GM12891 (cell line): ENCODE measurements at regions not wholly inside any gene's neighbourhood (a gene's known extent, or its start where the extent isn't known, plus 50 kb on each side); places are given as distances from the start of the nearest gene placed in this dataset.

ENCODE experiments used
- PAX5 ChIP-seq: IDR thresholded peaks from 2 replicates; pipeline ENCODE4 v1.6.1; 2011; ENCODE audit warnings: low read length, moderate library complexity, mild to moderate bottlenecking; ENCODE audit not compliant: insufficient read depth, severe bottlenecking
- POLR2A ChIP-seq: IDR thresholded peaks from 2 replicates; pipeline ENCODE4 v1.6.1; 2011; ENCODE audit warnings: low read depth, low read length, control low read depth
- POLR2AphosphoS5 ChIP-seq: IDR thresholded peaks from 2 replicates; pipeline ENCODE4 v1.6.1; 2011; ENCODE audit warnings: low read depth, low read length, control low read depth
- SPI1 ChIP-seq: IDR thresholded peaks from 2 replicates; pipeline ENCODE4 v1.6.1; 2011; ENCODE audit warnings: low read depth, low read length, control low read depth
- TAF1 ChIP-seq: IDR thresholded peaks from 2 replicates; pipeline ENCODE4 v1.6.1; 2011; ENCODE audit warnings: low read depth, low read length, control low read depth

- TF ChIP-seq PAX5 (no peak), POLR2A (no peak), POLR2AphosphoS5 (no peak), TAF1 (no peak), SPI1 (no peak)
These were observed 57.5 kb upstream of the PTPN12 start for GRCh38 chr7:77479536-77480088.
